B cell (primary cell): ENCODE measurements at regions not wholly inside any gene's neighbourhood (a gene's known extent, or its start where the extent isn't known, plus 50 kb on each side); places are given as distances from the start of the nearest gene placed in this dataset.

Source experiments
- ATAC-seq: fragments of 200-7000 bp; cut with Tn5 transposase; one replicate; pipeline ENCODE4 v1.10.0; 2021; ENCODE audit warnings: low read depth, mild to moderate bottlenecking, moderate number of reproducible peaks, moderate library complexity
- CTCF ChIA-PET: fragments of 350-600 bp; sonication (Branson Sonifier 250); formaldehyde crosslinking; loops from one replicate; lab custom pipeline; 2021; ENCODE audit warnings: antibody characterized with exemption, inconsistent platforms; lab: Charles Lee
- POLR2A ChIA-PET: fragments of 350-600 bp; sonication (Branson Sonifier 250); formaldehyde crosslinking; loops from one replicate; lab custom pipeline; 2021; ENCODE audit warnings: antibody characterized with exemption; lab: Charles Lee
- DNase-seq: peaks from one replicate; pipeline ENCODE4 v3.0.0; 2013
- H2AFZ ChIP-seq: 2 replicates; pipeline ENCODE4 v1.6.1; 2012; ENCODE audit warnings: mild to moderate bottlenecking, low read depth, low read length; ENCODE audit not compliant: insufficient read depth, poor library complexity, severe bottlenecking
- H3K27ac ChIP-seq, 2 donors: 1 replicate in 1 of 2; 2 replicates in 1 of 2; pipeline ENCODE4 v1.5.1; 2012 to 2013; ENCODE audit warnings: low read length in 2 of 2, mild to moderate bottlenecking in 2 of 2, moderate library complexity in 1 of 2
- H3K27me3 ChIP-seq, 4 experiments: fragments of 200-600 bp in 1 of 4; sonication (generic) in 1 of 4; replicated peaks in 1 of 4; 1 replicate in 2 of 4; 2 replicates in 2 of 4; pipeline versions ENCODE4 v1.6.1 to v1.7.0; 2013 to 2016; ENCODE audit warnings: low read length in 3 of 4, mild to moderate bottlenecking in 2 of 4, mixed read lengths in 1 of 4, moderate library complexity in 1 of 4; ENCODE audit not compliant: insufficient read depth in 4 of 4, control insufficient read depth in 3 of 4; ENCODE audit errors: control extremely low read depth in 1 of 4
- H3K36me3 ChIP-seq, 2 experiments: replicated peaks in 1 of 2; 1 replicate in 1 of 2; 2 replicates in 1 of 2; pipeline versions ENCODE4 v1.6.1 to v1.7.1; 2013; ENCODE audit warnings: low read length in 1 of 2; ENCODE audit not compliant: insufficient read depth in 2 of 2, control insufficient read depth in 1 of 2; ENCODE audit errors: control extremely low read depth in 1 of 2, extremely low read depth in 1 of 2
- H3K4me1 ChIP-seq, 2 donors: fragments of 200-600 bp in 1 of 2; sonication (generic) in 1 of 2; 1 replicate in 1 of 2; 2 replicates in 1 of 2; pipeline versions ENCODE4 v1.5.1 to v1.6.1; 2013 to 2017; ENCODE audit warnings: low read length in 2 of 2; ENCODE audit not compliant: control insufficient read depth in 2 of 2, insufficient read depth in 2 of 2
- H3K4me2 ChIP-seq: replicated peaks from 2 replicates; pipeline ENCODE3; 2012; ENCODE audit warnings: mild to moderate bottlenecking, low read depth, low read length; ENCODE audit not compliant: poor library complexity, severe bottlenecking
- H3K4me3 ChIP-seq, 5 experiments: fragments of 200-600 bp in 1 of 5; sonication (generic) in 1 of 5; 1 replicate in 3 of 5; 2 replicates in 2 of 5; pipeline versions ENCODE4 v1.5.1 to v1.7.0; 2011 to 2016; ENCODE audit warnings: low read length in 4 of 5, mild to moderate bottlenecking in 4 of 5, low read depth in 2 of 5, control low read depth in 1 of 5, moderate library complexity in 1 of 5; ENCODE audit not compliant: insufficient read depth in 1 of 5; ENCODE audit errors: control extremely low read depth in 1 of 5, extremely low read depth in 1 of 5
- H3K79me2 ChIP-seq: fragments of 200-600 bp; sonication (generic); one replicate; pipeline ENCODE4 v1.6.0; 2016; ENCODE audit warnings: low read length; ENCODE audit not compliant: control insufficient read depth, insufficient read depth
- H3K9ac ChIP-seq: fragments of 200-600 bp; sonication (generic); 2 replicates; pipeline ENCODE4 v1.6.1; 2017; ENCODE audit warnings: mild to moderate bottlenecking, low read length, moderate library complexity
- H3K9me3 ChIP-seq, 3 donors: one replicate each; pipeline versions ENCODE4 v1.6.1 to v1.7.1; 2013; ENCODE audit warnings: low read length in 2 of 3; ENCODE audit not compliant: control insufficient read depth in 2 of 3, insufficient read depth in 1 of 3; ENCODE audit errors: control extremely low read depth in 1 of 3
- H4K20me1 ChIP-seq: 2 replicates; pipeline ENCODE4 v1.6.0; 2012; ENCODE audit warnings: mild to moderate bottlenecking, low read length; ENCODE audit not compliant: insufficient read depth, control insufficient read depth, poor library complexity, severe bottlenecking
- H3K27ac Mint-ChIP-seq: one replicate; pipeline ENCODE4 v1.8.0; 2021; ENCODE audit warnings: mixed read lengths
- H3K27me3 Mint-ChIP-seq: one replicate; pipeline ENCODE4 v1.8.0; 2021; ENCODE audit warnings: mixed read lengths
- H3K4me1 Mint-ChIP-seq: one replicate; pipeline ENCODE4 v1.8.0; 2021; ENCODE audit warnings: mixed read lengths
- H3K4me3 Mint-ChIP-seq: one replicate; pipeline ENCODE4 v1.8.0; 2021; ENCODE audit warnings: mixed read lengths
- H3K9me3 Mint-ChIP-seq: one replicate; pipeline ENCODE4 v1.8.0; 2022; ENCODE audit warnings: mixed read lengths; ENCODE audit not compliant: insufficient read depth
- EZH2 ChIP-seq: IDR thresholded peaks from 2 replicates; pipeline ENCODE4 v1.6.1; 2012; ENCODE audit warnings: borderline replicate concordance, low read depth, mild to moderate bottlenecking, moderate library complexity, low read length; ENCODE audit not compliant: insufficient read depth, poor library complexity, severe bottlenecking
- WGBS: methylation state at CpG from one replicate; pipeline ENCODE4 v1.1.5; 2013; ENCODE audit warnings: missing lambda C conversion rate; ENCODE audit not compliant: insufficient coverage; 5-methylcytosine and 5-hydroxymethylcytosine counted together
- intact Hi-C: fragments of 100-400 bp; cut with micrococcal nuclease; formaldehyde crosslinking; loops from one replicate; pipeline ENCODE4 v1.10.0; 2022
- TF ChIP-seq, protein P1 (sequence below): fragments of 200-600 bp; IDR thresholded peaks from one replicate; pipeline ENCODE4 v1.8.0; 2022; ENCODE audit warnings: antibody characterized with exemption, mild to moderate bottlenecking

GRCh38 chr13:48591889-48592687, 59.2 kb upstream of the RCBTB2 start:
- H3K4me1 Mint-ChIP-seq: peaks cover 5% of the 10 kb centered on the region
- intact Hi-C loops: no loop called here
- H3K9me3 ChIP-seq: peaks cover 0 to 14% (median 0%) of the 10 kb centered on the region in 3 donors
- peaks cover 0 to 7% (median 2%) of the 10 kb centered on the region in 4 experiments for H3K27me3 ChIP-seq
- H3K9ac ChIP-seq: no peak overlapping the region
- no CpG with 5 or more reads among the region's 4 CpGs for WGBS
- no peak overlapping the region for H3K27ac ChIP-seq
- peaks cover 2 to 3% of the 10 kb centered on the region in 2 donors for H3K4me1 ChIP-seq
- DNase-seq (no peak), ATAC-seq (no peak)
- H3K27me3 Mint-ChIP-seq: peaks cover 24% of the 10 kb centered on the region
- H3K27ac Mint-ChIP-seq: no peak overlapping the region
- H3K79me2 ChIP-seq: no peaks in the 10 kb centered on the region
- no peaks in the 10 kb centered on the region for H4K20me1 ChIP-seq
- no peak overlapping the region for H3K4me3 Mint-ChIP-seq
- H3K36me3 ChIP-seq: no peaks in the 10 kb centered on the region
- no peak overlapping the region for H3K4me3 ChIP-seq
- no peak overlapping the region for H2AFZ ChIP-seq
- no peak overlapping the region for H3K4me2 ChIP-seq
- POLR2A ChIA-PET: no interaction called here
- TF ChIP-seq, protein P1, sequence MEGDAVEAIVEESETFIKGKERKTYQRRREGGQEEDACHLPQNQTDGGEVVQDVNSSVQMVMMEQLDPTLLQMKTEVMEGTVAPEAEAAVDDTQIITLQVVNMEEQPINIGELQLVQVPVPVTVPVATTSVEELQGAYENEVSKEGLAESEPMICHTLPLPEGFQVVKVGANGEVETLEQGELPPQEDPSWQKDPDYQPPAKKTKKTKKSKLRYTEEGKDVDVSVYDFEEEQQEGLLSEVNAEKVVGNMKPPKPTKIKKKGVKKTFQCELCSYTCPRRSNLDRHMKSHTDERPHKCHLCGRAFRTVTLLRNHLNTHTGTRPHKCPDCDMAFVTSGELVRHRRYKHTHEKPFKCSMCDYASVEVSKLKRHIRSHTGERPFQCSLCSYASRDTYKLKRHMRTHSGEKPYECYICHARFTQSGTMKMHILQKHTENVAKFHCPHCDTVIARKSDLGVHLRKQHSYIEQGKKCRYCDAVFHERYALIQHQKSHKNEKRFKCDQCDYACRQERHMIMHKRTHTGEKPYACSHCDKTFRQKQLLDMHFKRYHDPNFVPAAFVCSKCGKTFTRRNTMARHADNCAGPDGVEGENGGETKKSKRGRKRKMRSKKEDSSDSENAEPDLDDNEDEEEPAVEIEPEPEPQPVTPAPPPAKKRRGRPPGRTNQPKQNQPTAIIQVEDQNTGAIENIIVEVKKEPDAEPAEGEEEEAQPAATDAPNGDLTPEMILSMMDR: no peak
- TF ChIP-seq EZH2: no peak
- CTCF ChIA-PET: interaction anchor here (0.9 to 1.1 kb wide), 2 partner anchors 12 to 259 kb away, joined by 3 read pairs; no protein-coding TSS in a partner anchor
- H3K9me3 Mint-ChIP-seq: peaks cover 5% of the 10 kb centered on the region

DNA sequence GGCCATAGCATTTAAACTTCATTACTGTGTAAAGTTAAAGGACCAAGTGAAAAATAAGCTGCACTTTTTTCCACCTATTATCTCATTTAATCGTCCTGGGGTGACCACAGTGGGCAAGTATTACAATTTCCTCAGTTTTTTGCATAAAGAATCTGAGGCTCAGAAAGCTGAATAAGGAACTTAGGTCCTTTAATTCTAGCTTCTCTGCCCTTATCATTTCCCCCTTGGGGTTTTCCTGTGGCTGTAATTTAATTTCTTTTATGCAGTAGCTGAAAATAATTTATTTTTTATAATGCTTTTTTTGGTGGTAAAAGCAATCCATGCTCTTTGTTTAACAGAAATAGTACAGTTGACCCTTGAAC, 59.8 kb upstream of the RCBTB2 start:
- Histone ChIP-seq H3K9ac (no peak overlapping the region), H3K79me2 (no peaks in the 10 kb centered on the region), H3K9me3 (peaks cover 0 to 9% (median 0%) of the 10 kb centered on the region in 3 donors), H3K27me3 (peaks cover 0 to 5% (median 2%) of the 10 kb centered on the region in 4 experiments), H3K36me3 (no peaks in the 10 kb centered on the region), H4K20me1 (no peaks in the 10 kb centered on the region), H3K27ac (no peak overlapping the region), H3K4me1 (no peaks in the 10 kb centered on the region), H3K4me2 (no peak overlapping the region), H2AFZ (no peak overlapping the region), H3K4me3 (no peak overlapping the region)
- Mint-ChIP-seq H3K4me1 (peaks cover 4% of the 10 kb centered on the region), H3K27me3 (peaks cover 29% of the 10 kb centered on the region), H3K4me3 (no peak overlapping the region), H3K27ac (no peak overlapping the region), H3K9me3 (peaks cover 5% of the 10 kb centered on the region)
- ChIA-PET POLR2A (no interaction called here), CTCF (interaction anchor here (0.9 to 1.5 kb wide), 3 partner anchors 12 to 260 kb away, joined by 3 read pairs; no protein-coding TSS in a partner anchor)
- ATAC-seq (no peak), DNase-seq (no peak)
- intact Hi-C loops: no loop called here
- WGBS: no CpG with 5 or more reads among the region's 1 CpG
- no peak for TF ChIP-seq EZH2
- TF ChIP-seq, protein P1: no peak
